ENCODE measurements at regions not wholly inside any gene's neighbourhood (a gene's known extent, or its start where the extent isn't known, plus 50 kb on each side); places are given as distances from the start of the nearest gene placed in this dataset.

DNA sequence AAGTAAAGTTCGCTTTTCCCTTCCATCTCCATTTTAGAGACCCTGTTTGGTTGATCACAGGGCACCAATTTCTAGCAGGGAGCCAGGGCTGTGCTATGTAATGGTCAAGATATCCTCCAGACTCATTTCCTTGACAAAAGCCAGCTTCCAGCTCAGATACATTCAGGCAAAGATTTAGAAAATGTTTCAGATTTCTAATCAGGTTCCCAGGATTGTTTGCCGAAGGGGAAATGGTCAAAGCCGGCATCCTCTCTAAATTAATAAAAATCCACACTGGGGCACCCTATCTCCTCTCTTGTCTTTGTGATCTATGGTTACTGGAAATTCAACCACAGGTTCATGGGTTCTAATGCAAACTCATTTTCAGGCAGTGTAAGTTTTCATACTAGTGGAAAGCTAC, 686.8 kb upstream of the KIF2B start:
- Histone ChIP-seq H3K79me2 (ENCODE audit: control insufficient read depth, insufficient read depth, low read length) (no peaks in the 10 kb centered on the region), H4K20me1 (ENCODE audit: control insufficient read depth, extremely low read depth, insufficient read depth, low read length) (no peaks in the 10 kb centered on the region), H3K36me3 (ENCODE audit: control insufficient read depth, insufficient read depth, low read length) (no peaks in the 10 kb centered on the region), H3K4me3 (replicated peaks in 1 of 4; ENCODE audit: control extremely low read depth in 1 of 4, insufficient read depth in 1 of 4, low read depth in 3 of 4, low read length in 4 of 4) (no peak overlapping the region), H3K4me1 (ENCODE audit: control insufficient read depth, extremely low read depth, insufficient read depth, low read length) (no peaks in the 10 kb centered on the region), H3K27ac (ENCODE audit: insufficient read depth, low read length) (no peak overlapping the region), H2AFZ (ENCODE audit: low read length) (no peak overlapping the region), H3K9me3 (ENCODE audit: control insufficient read depth, insufficient read depth, low read depth, low read length) (no peaks in the 10 kb centered on the region), H3K27me3 (ENCODE audit: control insufficient read depth, insufficient read depth, low read length) (no peaks in the 10 kb centered on the region), H3K9ac (ENCODE audit: insufficient read depth, low read length) (no peak overlapping the region), H3K4me2 (ENCODE audit: extremely low read depth, insufficient read depth, low read length) (no peak overlapping the region)
- no peak for DNase-seq (ENCODE audit: low read depth in 2 of 2)
- TF ChIP-seq EZH2 (IDR thresholded peaks at IDR 0.05; ENCODE audit: low read length, missing control alignments) (no peak), CTCF (conservative IDR thresholded peaks at IDR 0.05 in 1 of 2, IDR thresholded peaks at IDR 0.05 in 1 of 2; ENCODE audit: low read depth in 1 of 2, low read length in 2 of 2) (no peak)

GRCh38 chr17:53134548-53134947, 688.2 kb upstream of the KIF2B start:
- H3K4me2 ChIP-seq (ENCODE audit: extremely low read depth, insufficient read depth, low read length), result no peak overlapping the region
- H3K9ac ChIP-seq (ENCODE audit: insufficient read depth, low read length), result no peak overlapping the region
- TF ChIP-seq EZH2 (IDR thresholded peaks at IDR 0.05; ENCODE audit: low read length, missing control alignments) (no peak), CTCF (conservative IDR thresholded peaks at IDR 0.05 in 1 of 2, IDR thresholded peaks at IDR 0.05 in 1 of 2; ENCODE audit: low read depth in 1 of 2, low read length in 2 of 2) (no peak)
- no peaks in the 10 kb centered on the region for H3K4me1 ChIP-seq (ENCODE audit: control insufficient read depth, extremely low read depth, insufficient read depth, low read length)
- DNase-seq (ENCODE audit: low read depth in 2 of 2), result no peak
- no peak overlapping the region for H3K27ac ChIP-seq (ENCODE audit: insufficient read depth, low read length)
- H3K79me2 ChIP-seq (ENCODE audit: control insufficient read depth, insufficient read depth, low read length), result no peaks in the 10 kb centered on the region
- no peaks in the 10 kb centered on the region for H3K27me3 ChIP-seq (ENCODE audit: control insufficient read depth, insufficient read depth, low read length)
- no peaks in the 10 kb centered on the region for H3K9me3 ChIP-seq (ENCODE audit: control insufficient read depth, insufficient read depth, low read depth, low read length)
- H3K4me3 ChIP-seq (replicated peaks in 1 of 4; ENCODE audit: control extremely low read depth in 1 of 4, insufficient read depth in 1 of 4, low read depth in 3 of 4, low read length in 4 of 4), result no peak overlapping the region
- no peaks in the 10 kb centered on the region for H4K20me1 ChIP-seq (ENCODE audit: control insufficient read depth, extremely low read depth, insufficient read depth, low read length)
- H2AFZ ChIP-seq (ENCODE audit: low read length), result no peak overlapping the region
- H3K36me3 ChIP-seq (ENCODE audit: control insufficient read depth, insufficient read depth, low read length), result no peaks in the 10 kb centered on the region

DNA sequence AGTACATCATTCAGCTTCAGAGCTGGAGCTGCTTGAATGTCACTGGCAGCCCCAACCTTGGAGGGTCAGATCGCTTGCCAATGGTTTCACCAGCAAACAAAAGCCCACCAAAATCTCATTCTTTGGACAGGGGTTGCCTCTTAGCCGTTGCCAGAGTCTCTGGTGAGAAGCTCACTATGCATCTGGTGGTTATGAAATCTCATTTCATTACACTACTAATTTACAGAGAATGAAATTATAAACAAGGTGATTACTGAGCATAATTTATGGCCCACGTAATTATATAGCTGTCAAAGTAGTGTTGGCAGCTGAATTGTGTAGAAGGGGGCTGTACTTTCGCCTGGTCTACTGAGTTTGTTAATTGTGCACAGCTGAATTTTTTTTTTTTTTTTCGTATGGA, 688.9 kb upstream of the KIF2B start:
- H3K4me1 ChIP-seq (ENCODE audit: control insufficient read depth, extremely low read depth, insufficient read depth, low read length), result no peaks in the 10 kb centered on the region
- no peak overlapping the region for H3K9ac ChIP-seq (ENCODE audit: insufficient read depth, low read length)
- TF ChIP-seq CTCF (conservative IDR thresholded peaks at IDR 0.05 in 1 of 2, IDR thresholded peaks at IDR 0.05 in 1 of 2; ENCODE audit: low read depth in 1 of 2, low read length in 2 of 2) (no peak), EZH2 (IDR thresholded peaks at IDR 0.05; ENCODE audit: low read length, missing control alignments) (no peak)
- H4K20me1 ChIP-seq (ENCODE audit: control insufficient read depth, extremely low read depth, insufficient read depth, low read length), result no peaks in the 10 kb centered on the region
- no peak for DNase-seq (ENCODE audit: low read depth in 2 of 2)
- no peaks in the 10 kb centered on the region for H3K27me3 ChIP-seq (ENCODE audit: control insufficient read depth, insufficient read depth, low read length)
- H3K9me3 ChIP-seq (ENCODE audit: control insufficient read depth, insufficient read depth, low read depth, low read length), result no peaks in the 10 kb centered on the region
- no peak overlapping the region for H3K27ac ChIP-seq (ENCODE audit: insufficient read depth, low read length)
- H2AFZ ChIP-seq (ENCODE audit: low read length), result no peak overlapping the region
- H3K36me3 ChIP-seq (ENCODE audit: control insufficient read depth, insufficient read depth, low read length), result no peaks in the 10 kb centered on the region
- no peak overlapping the region for H3K4me2 ChIP-seq (ENCODE audit: extremely low read depth, insufficient read depth, low read length)
- H3K4me3 ChIP-seq (replicated peaks in 1 of 4; ENCODE audit: control extremely low read depth in 1 of 4, insufficient read depth in 1 of 4, low read depth in 3 of 4, low read length in 4 of 4), result no peak overlapping the region
- H3K79me2 ChIP-seq (ENCODE audit: control insufficient read depth, insufficient read depth, low read length), result no peaks in the 10 kb centered on the region
